SKM-1 treated with dmso at 0.1 percent for 144 hours (cell line): ENCODE measurements at regions not wholly inside any gene's neighbourhood (a gene's known extent, or its start where the extent isn't known, plus 50 kb on each side); places are given as distances from the start of the nearest gene placed in this dataset.
A peak's percentile ranks its signal among the peaks of the same experiment; 100 is the strongest.

Experiments
- DNase-seq: peaks from one replicate; lab custom pipeline; 2025; ENCODE audit not compliant: unreplicated experiment; lab: John Stamatoyannopoulos, UW

- DNase-seq: no peak
Observed at GRCh38 chr11:129324533-129325175, 51.0 kb upstream of the BARX2 start.

DNA sequence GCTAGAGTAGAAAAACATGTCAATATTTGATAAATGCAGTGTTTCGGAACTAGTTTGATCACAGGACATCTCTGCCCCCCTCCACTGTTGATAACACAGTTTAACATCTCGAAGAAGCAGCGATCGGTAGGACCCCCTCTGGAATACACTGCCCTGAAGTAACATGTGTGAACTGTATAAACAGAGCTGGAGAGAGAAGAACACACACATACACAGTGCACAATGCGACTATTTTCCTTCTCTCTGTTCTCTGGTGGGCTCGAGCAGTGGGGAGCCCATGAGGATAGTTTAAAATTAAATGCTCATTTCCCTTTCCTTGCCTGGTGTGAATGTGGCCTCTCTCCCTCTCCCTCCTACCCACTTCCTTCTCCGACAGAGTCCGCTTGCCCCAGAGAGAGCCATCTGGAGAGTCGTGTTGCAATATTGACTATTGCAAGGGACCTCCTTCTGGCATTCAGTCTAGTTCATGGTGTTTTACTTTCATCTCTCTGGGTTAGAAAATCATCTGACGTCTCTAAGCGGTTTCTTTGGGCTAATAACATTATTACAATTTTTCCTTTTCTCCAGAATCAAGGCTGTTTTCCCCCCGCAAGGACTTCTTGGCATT is 51.6 kb upstream of the BARX2 start:
- peak; percentile 97 for DNase-seq

- DNase-seq: no peak
Observed at GRCh38 chr11:129322941-129323340, 52.7 kb upstream of the BARX2 start.

DNA sequence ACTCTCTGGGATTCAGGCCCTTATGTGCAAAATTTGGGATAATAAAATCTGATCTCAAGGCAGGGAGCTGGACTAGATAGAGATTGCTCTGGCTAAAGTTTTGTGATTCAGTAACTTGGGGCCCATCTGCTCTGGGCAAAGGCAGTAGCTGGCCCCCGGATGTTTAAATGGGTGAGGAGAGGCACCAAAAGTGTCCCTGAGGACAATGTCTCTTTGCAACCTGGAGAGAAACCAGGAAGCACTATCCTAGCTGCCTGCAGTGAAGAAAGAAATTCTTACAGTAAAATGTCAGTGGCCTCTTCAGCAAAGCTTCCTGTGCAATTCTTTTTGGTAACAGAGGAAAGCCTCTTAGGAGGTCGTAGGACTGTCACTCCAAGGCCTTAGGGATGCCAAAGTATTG is 54.6 kb upstream of the BARX2 start:
- no peak for DNase-seq

GRCh38 chr11:129320494-129320893 is 55.2 kb upstream of the BARX2 start:
- DNase-seq: no peak

DNA sequence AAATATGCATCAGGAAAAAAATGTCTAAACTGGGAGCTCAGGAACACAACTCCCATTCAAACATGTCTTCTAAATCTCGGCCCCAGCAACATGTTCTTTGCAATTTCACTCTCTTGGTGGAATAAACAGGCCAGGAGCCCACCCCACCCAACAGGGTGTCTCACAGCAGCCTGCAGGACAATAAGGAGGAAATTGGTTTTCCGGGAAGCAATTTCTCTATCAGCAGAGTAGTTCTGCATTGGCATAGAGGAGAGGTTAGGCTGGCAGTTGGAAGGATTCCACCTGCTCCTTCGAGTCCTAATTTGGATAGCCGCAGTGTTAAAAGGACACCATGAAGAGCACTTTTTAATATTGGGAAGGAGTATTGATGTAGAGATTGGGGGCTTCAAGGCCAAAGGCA is 55.9 kb upstream of the BARX2 start:
- DNase-seq: no peak

- DNase-seq: no peak
Observed at GRCh38 chr11:129319201-129319600, 56.4 kb upstream of the BARX2 start.

DNA sequence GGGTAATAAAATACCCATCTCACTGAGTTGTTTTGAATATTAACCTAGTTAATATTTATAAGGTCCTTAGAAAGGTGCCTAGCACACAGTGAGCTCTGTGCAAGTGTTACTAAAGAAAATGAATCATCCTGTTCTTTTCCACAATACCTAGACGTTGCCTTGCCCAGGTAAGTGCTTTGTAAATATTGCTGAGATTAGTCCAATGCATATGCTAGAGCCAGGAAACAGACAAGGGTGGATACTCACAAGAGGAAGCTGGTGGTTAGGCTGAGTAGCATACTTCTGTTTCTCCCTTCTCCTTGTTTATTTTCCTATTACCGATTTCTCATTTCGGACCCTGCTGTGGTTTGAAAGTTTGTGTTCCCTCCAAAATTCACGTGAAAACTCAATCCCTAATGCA is 58.1 kb upstream of the BARX2 start:
- peak; percentile 50 for DNase-seq

GRCh38 chr11:129316781-129317180 is 58.9 kb upstream of the BARX2 start:
- DNase-seq: no peak

DNA sequence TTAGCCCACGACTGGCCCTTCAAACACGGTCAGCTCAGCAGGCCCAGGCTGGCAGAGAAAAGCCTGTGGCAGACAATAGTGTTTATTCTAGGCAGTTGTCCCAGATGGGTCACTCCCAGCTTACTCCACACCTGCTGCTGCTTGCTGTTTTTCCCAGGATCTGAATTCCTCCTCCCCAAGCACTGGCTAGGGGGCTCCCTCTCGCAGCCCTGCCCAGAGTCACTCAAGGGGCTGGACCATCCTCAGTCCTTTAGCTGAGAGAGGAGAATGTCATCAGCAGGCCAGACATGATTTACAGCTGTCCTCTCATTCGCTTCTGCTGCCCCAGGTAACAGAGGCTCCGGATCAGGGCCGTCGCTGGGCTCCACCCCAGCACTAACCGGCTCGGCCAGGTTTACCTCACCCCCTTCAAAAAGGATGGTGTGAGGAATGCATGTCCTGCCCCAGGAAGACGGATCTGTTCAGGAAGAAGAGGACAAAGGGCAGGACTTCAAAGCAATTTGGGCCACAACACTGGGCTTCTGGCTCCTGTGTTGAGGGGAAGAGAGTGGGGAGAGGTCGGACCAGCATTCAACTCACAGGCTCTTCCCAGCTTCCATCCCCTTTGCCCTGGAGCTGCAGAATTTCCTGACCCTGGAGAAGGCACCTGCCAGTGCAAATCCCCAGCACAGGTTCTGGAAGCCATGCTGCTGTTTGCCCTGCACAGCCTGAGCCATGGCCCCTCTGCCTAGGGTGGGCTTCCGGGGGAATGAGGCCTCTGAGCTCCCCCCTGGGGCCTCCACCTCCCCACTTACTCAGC is 59.7 kb upstream of the BARX2 start:
- no peak for DNase-seq

GRCh38 chr11:129314371-129314770 is 61.3 kb upstream of the BARX2 start:
- peak; percentile 91 for DNase-seq

DNA sequence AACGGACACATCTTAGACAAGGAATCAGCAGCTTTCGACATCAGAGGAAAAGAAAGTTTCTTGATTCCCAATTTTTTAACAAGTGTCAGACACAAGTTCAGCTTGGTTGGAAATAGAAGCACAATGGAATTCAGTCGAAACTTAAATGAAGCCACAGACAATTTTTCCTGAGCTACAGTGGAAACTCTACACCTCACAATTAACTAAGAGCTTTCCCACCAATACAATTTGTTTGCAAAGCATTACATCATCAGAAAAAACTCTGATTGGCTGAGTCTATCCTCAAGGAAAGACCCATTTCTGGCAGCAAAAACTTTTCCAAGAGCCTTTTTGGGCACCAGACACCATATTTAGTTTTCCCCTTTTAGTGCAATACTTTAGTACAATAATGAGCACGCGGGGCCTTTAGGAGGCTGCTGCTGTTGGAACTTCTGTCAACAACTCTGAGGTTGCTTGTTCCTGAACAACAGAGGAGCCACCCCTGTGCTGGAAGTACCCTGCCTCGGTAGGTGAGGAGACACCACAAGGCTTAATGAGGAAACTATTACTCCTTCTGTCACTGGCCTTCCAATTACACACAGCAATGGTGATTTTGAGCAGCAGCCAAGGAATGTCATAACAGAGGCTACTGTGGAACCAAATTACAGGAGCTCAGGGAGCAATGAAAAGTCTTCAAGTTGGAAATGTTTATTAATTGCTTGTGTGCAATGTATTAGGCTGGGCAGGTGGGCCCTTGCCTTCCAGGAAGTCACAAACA is 61.9 kb upstream of the BARX2 start:
- DNase-seq: no peak

- no peak for DNase-seq
Observed at GRCh38 chr11:129312730-129313503, 62.7 kb upstream of the BARX2 start.

- DNase-seq: no peak
Observed at GRCh38 chr11:129308241-129308865, 67.3 kb upstream of the BARX2 start.

- no peak for DNase-seq
Observed at GRCh38 chr11:129307162-129307561, 68.5 kb upstream of the BARX2 start.

GRCh38 chr11:129302386-129303101 is 73.1 kb upstream of the BARX2 start:
- DNase-seq: no peak

- no peak for DNase-seq
Observed at GRCh38 chr11:129300099-129300498, 75.5 kb upstream of the BARX2 start.

- DNase-seq: no peak
Observed at GRCh38 chr11:129298988-129299387, 76.7 kb upstream of the BARX2 start.

GRCh38 chr11:129295746-129296145 is 79.9 kb upstream of the BARX2 start:
- DNase-seq: no peak

DNA sequence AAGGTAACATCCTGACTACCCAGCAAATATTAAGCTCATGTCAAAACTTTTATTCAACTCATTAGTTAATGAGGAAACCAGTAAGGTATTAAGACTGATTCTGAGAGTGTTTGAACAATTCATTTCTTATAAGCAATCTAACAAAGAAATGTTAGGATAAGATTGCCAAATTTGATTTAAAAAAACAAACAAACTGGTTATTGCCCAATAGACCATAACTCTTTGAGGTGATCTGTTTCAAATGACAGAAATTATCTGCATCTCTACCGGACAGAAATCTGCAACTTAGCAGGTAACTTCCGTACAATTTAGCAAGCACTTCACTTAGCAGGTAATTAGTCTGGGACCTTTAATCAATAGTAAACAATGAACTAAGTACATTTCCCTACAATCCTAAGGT is 82.9 kb upstream of the BARX2 start:
- DNase-seq: no peak
